Testis (tissue), 2 donors: ENCODE measurements at regions not wholly inside any gene's neighbourhood (a gene's known extent, or its start where the extent isn't known, plus 50 kb on each side); places are given as distances from the start of the nearest gene placed in this dataset.
A peak's percentile ranks its signal among the peaks of the same experiment; 100 is the strongest.

ENCODE experiments used
- DNase-seq: peaks from one replicate; pipeline ENCODE4 v3.0.0-alpha.2; 2019
- H3K27ac ChIP-seq, 2 donors: fragments of 200-600 bp; sonication (generic); one replicate each; pipeline ENCODE4 v1.5.1; 2019
- H3K27me3 ChIP-seq: fragments of 200-600 bp; sonication (generic); one replicate; pipeline ENCODE4 v1.5.1; 2019
- H3K36me3 ChIP-seq: fragments of 200-600 bp; sonication (generic); one replicate; pipeline ENCODE4 v1.5.1; 2017; ENCODE audit warnings: low read depth; ENCODE audit errors: missing control alignments
- H3K4me1 ChIP-seq: fragments of 200-600 bp; sonication (generic); one replicate; pipeline ENCODE4 v1.5.1; 2019
- H3K4me3 ChIP-seq, 2 donors: fragments of 200-600 bp; sonication (generic); one replicate each; pipeline ENCODE4 v1.5.1; 2017 to 2019
- H3K9me3 ChIP-seq: fragments of 200-600 bp; sonication (generic); one replicate; pipeline ENCODE4 v1.5.1; 2017
- CTCF ChIP-seq, 3 experiments: fragments of 450-650 bp in 2 of 3; fragments of 200-600 bp in 1 of 3; sonication (generic) in 1 of 3; IDR thresholded peaks; one replicate each; pipeline ENCODE4 v1.5.1; 2016 to 2019; ENCODE audit warnings: antibody characterized with exemption in 3 of 3, mild to moderate bottlenecking in 2 of 3, moderate library complexity in 1 of 3
- POLR2A ChIP-seq: fragments of 450-650 bp; IDR thresholded peaks from one replicate; pipeline ENCODE4 v1.6.1; 2017; ENCODE audit warnings: antibody characterized with exemption, mild to moderate bottlenecking, moderate library complexity
- WGBS, 2 donors: methylation state at CpG; one replicate each; pipeline ENCODE4 v1.1.5; 2018; 5-methylcytosine and 5-hydroxymethylcytosine counted together
- intact Hi-C: fragments of 100-400 bp; cut with DNase I; formaldehyde crosslinking; loops from one replicate; pipeline ENCODE4 v1.15.1; 2023; ENCODE audit warnings: low total_unique reads

DNA sequence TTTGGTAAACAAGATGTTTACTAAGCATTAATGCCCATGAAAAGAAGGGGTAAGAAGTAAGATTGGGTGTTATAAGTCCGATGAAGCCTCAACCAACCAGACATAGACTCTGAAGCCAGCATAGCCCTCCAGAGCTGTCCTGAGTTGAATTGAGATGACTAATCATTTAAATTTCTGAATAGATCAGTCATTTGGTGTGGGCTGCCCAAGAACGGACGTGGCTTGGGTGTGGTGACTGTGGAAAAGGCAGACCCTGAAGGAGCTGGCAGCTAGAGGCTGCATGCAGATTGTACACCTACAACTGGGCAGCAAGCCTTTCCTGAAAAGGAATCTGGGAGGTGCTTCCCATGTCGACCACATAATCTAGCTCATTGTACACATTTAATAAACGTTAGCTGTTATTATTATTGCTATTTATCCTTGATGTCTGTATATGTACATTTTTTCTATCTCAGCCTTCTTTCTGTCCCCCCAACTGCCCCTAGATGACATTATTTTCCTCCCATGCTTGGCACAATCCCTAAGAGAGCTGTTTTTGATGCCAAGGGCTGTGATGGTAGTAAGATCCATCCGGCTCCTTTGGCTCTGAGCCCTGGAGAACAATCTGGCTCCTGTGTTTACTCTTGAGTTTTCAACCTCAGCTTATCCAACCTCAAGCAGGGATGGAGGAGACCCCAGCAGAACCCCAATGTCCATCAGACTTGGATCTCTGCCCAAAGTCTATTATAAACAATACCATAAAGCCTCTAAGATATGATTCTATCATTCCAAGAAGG is 57.6 kb upstream of the JAG1 start:
- TF ChIP-seq CTCF (IDR thresholded peaks at IDR 0.05): no peak
- TF ChIP-seq POLR2A: no peak
- 70 to 77% methylated on average over 6 of the region's 6 CpGs for WGBS, 2 donors

GRCh38 chr20:10733122-10733521 is 59.3 kb upstream of the JAG1 start:
- Histone ChIP-seq H3K4me1 (no peaks in the 10 kb centered on the region), H3K9me3 (no peaks in the 10 kb centered on the region), H3K36me3 (no peaks in the 10 kb centered on the region), H3K27me3 (no peaks in the 10 kb centered on the region), H3K4me3 (no peak overlapping the region), H3K27ac (no peak overlapping the region)
- no peak for TF ChIP-seq POLR2A
- no peak for TF ChIP-seq CTCF (IDR thresholded peaks at IDR 0.05)
- no peak for DNase-seq
- intact Hi-C loops: no loop called here
- 88 to 92% methylated on average over 1 of the region's 1 CpG for WGBS, 2 donors

More for the DNA sequence above, 57.6 kb upstream of the JAG1 start:
- Histone ChIP-seq H3K27ac (no peak overlapping the region), H3K27me3 (no peaks in the 10 kb centered on the region), H3K36me3 (no peaks in the 10 kb centered on the region), H3K4me3 (no peak overlapping the region), H3K9me3 (no peaks in the 10 kb centered on the region), H3K4me1 (no peaks in the 10 kb centered on the region)
- intact Hi-C loops: no loop called here
- no peak for DNase-seq

DNA sequence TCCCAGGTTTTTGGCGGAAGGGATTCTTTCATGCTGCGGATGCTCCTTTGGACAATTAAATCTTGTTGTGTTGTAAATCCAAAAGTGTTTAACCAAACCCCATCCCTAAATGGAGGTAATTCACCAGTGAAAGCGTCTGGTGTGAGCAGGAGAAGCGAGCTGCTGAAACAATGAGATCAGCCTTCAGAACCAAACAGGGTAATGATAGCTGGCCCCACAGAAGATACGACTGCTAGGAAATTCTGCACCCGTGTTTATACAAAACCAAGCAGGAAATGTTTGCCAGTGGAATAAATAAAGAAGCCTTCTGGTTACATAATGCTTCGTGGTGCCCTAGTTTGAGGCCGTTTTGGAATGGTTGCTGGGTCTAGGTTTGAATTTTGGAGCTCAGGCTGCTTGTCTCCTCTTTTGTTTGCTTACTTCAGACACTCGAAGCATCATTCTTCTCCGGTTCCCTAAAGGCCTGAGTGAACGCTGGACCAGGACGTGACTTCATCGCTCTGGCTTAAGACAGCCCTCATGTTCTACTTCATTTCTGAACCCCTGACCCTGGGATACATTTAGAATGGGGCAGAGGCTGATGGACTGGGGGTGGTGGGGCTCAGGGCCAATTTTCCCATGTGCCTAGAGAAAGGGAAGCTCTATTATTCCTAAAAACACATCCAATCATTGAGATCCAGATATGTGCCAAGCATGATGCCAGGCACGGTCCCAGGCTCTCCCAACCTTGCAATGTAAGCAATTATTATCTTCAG is 61.6 kb upstream of the JAG1 start:
- H3K27me3 ChIP-seq: no peaks in the 10 kb centered on the region
- no peak overlapping the region for H3K27ac ChIP-seq
- H3K9me3 ChIP-seq: no peaks in the 10 kb centered on the region
- intact Hi-C loops: no loop called here
- peaks cover 4% of the 10 kb centered on the region for H3K4me1 ChIP-seq
- DNase-seq: no peak
- H3K36me3 ChIP-seq: no peaks in the 10 kb centered on the region
- H3K4me3 ChIP-seq: no peak overlapping the region
- TF ChIP-seq POLR2A: no peak
- 55% methylated on average over 14 of the region's 14 CpGs for WGBS, 2 donors

- peaks cover 4% of the 10 kb centered on the region for H3K4me1 ChIP-seq
- H3K9me3 ChIP-seq: no peaks in the 10 kb centered on the region
- 38 to 53% methylated on average over 1 of the region's 1 CpG for WGBS, 2 donors
- H3K27me3 ChIP-seq: no peaks in the 10 kb centered on the region
- H3K27ac ChIP-seq: peak overlapping the region in 1 of 2 donors; percentile 31
- intact Hi-C loops: no loop called here
- H3K36me3 ChIP-seq: no peaks in the 10 kb centered on the region
- no peak for TF ChIP-seq POLR2A
- no peak for TF ChIP-seq CTCF (IDR thresholded peaks at IDR 0.05)
- no peak overlapping the region for H3K4me3 ChIP-seq
- DNase-seq: no peak
Observed at GRCh38 chr20:10739134-10739533, 65.3 kb upstream of the JAG1 start.

GRCh38 chr20:10739566-10739965 is 65.8 kb upstream of the JAG1 start:
- no peak for DNase-seq
- no peaks in the 10 kb centered on the region for H3K9me3 ChIP-seq
- peaks cover 4% of the 10 kb centered on the region for H3K4me1 ChIP-seq
- peak overlapping the region in 1 of 2 donors; percentile 31 for H3K27ac ChIP-seq
- no peak overlapping the region for H3K4me3 ChIP-seq
- no peaks in the 10 kb centered on the region for H3K27me3 ChIP-seq
- no peaks in the 10 kb centered on the region for H3K36me3 ChIP-seq
- no peak for TF ChIP-seq CTCF (IDR thresholded peaks at IDR 0.05)
- TF ChIP-seq POLR2A: no peak
- intact Hi-C loops: no loop called here
- WGBS, 2 donors: 36 to 40% methylated on average over 7 of the region's 7 CpGs
